ENCODE measurements at regions not wholly inside any gene's neighbourhood (a gene's known extent, or its start where the extent isn't known, plus 50 kb on each side); places are given as distances from the start of the nearest gene placed in this dataset.
A peak's percentile ranks its signal among the peaks of the same experiment; 100 is the strongest.

DNA sequence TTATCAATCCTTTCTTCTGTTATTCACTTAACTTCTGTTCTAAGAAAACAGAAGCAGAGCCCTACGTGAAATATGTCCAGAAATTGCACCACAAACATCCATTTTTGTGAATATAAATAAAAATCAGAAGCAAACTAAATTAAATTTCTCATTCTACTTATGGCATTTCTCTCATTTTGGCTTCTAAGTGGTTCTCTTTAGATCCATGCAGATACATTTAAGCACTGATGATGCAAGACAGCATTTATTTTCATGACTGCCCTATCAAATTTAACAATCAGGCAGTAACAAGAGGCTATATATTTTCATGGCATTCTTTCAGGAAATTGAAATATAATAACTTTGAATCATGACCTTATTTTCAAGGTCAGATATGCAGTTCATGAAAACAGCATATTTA lies 1049.6 kb downstream of the GRM8 start:
- no peak overlapping the region for H3K4me3 ChIP-seq (ENCODE audit: low read depth, low read length)
- DNase-seq (ENCODE audit: low read depth, low spot score), result no peak
- no peak for TF ChIP-seq CTCF (IDR thresholded peaks at IDR 0.05; ENCODE audit: low read depth, low read length)
- in situ Hi-C loops (cut with HindIII; ENCODE audit: low sequenced_read_pairs), result no loop called here

DNA sequence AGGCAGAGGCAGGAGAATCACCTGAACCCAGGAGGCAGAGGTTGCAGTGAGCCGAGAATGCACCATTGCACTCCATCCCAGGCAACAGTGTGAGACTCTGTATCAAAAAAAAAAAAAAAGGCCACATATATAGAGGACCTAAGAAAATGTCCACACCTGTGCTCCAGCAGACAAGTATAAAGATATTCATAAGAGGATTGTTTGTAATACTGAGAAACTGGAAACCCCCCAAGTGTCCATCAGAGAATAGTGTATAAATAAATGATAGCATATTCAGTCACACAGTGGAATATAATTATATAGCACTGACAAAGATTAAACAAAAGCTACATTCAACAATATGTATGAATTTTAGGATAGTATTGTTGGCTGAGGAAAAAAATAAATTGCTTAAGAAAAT lies 1050.6 kb downstream of the GRM8 start:
- in situ Hi-C loops (cut with HindIII; ENCODE audit: low sequenced_read_pairs), result no loop called here
- H3K4me3 ChIP-seq (ENCODE audit: low read depth, low read length), result no peak overlapping the region
- DNase-seq (ENCODE audit: low read depth, low spot score), result no peak
- no peak for TF ChIP-seq CTCF (IDR thresholded peaks at IDR 0.05; ENCODE audit: low read depth, low read length)

GRCh38 chr7:126185959-126186580 lies 1066.7 kb downstream of the GRM8 start:
- H3K4me3 ChIP-seq (ENCODE audit: low read depth, low read length), result no peak overlapping the region
- in situ Hi-C loops (cut with HindIII; ENCODE audit: low sequenced_read_pairs), result no loop called here
- TF ChIP-seq CTCF (IDR thresholded peaks at IDR 0.05; ENCODE audit: low read depth, low read length), result no peak
- DNase-seq (ENCODE audit: low read depth, low spot score), result peak; percentile 1

GRCh38 chr7:126179916-126180315 lies 1072.8 kb downstream of the GRM8 start:
- no peak for DNase-seq (ENCODE audit: low read depth, low spot score)
- in situ Hi-C loops (cut with HindIII; ENCODE audit: low sequenced_read_pairs), result no loop called here
- no peak overlapping the region for H3K4me3 ChIP-seq (ENCODE audit: low read depth, low read length)
- TF ChIP-seq CTCF (IDR thresholded peaks at IDR 0.05; ENCODE audit: low read depth, low read length), result no peak

- no peak overlapping the region for H3K4me3 ChIP-seq (ENCODE audit: low read depth, low read length)
- no peak for DNase-seq (ENCODE audit: low read depth, low spot score)
- in situ Hi-C loops (cut with HindIII; ENCODE audit: low sequenced_read_pairs), result no loop called here
- no peak for TF ChIP-seq CTCF (IDR thresholded peaks at IDR 0.05; ENCODE audit: low read depth, low read length)
Measured at GRCh38 chr7:126178865-126179264, 1073.9 kb downstream of the GRM8 start.

GRCh38 chr7:126177782-126178181 lies 1075.0 kb downstream of the GRM8 start:
- no peak for DNase-seq (ENCODE audit: low read depth, low spot score)
- TF ChIP-seq CTCF (IDR thresholded peaks at IDR 0.05; ENCODE audit: low read depth, low read length), result no peak
- in situ Hi-C loops (cut with HindIII; ENCODE audit: low sequenced_read_pairs), result no loop called here
- no peak overlapping the region for H3K4me3 ChIP-seq (ENCODE audit: low read depth, low read length)

DNA sequence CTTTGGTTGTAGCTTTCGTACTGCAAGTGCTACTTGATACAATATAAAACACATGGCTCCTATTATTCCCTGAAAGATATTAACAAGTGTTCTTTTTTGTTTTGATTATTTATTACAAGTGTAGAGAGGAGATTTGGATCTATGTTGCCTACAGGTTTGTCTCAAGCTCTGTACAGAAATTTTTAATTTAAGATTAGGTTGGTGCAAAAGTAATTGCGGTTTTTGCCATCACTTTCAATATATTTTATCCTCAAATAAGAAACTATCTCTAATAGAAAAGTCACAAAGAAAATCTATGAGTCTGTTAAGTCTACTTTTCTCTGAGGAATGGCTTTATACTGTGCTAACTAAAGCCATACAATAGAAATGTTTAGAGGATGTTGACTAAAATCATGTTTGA lies 1086.1 kb downstream of the GRM8 start:
- no peak for DNase-seq (ENCODE audit: low read depth, low spot score)
- in situ Hi-C loops (cut with HindIII; ENCODE audit: low sequenced_read_pairs), result no loop called here
- TF ChIP-seq CTCF (IDR thresholded peaks at IDR 0.05; ENCODE audit: low read depth, low read length), result no peak
- H3K4me3 ChIP-seq (ENCODE audit: low read depth, low read length), result no peak overlapping the region
